Vagina (tissue), 2 donors: ENCODE measurements at regions not wholly inside any gene's neighbourhood (a gene's known extent, or its start where the extent isn't known, plus 50 kb on each side); places are given as distances from the start of the nearest gene placed in this dataset.

Experiments
- POLR2A ChIP-seq, 2 donors: fragments of 450-650 bp; IDR thresholded peaks; one replicate each; pipeline ENCODE4 v1.6.1; 2017; ENCODE audit warnings: antibody characterized with exemption in 2 of 2, mild to moderate bottlenecking in 2 of 2, moderate library complexity in 2 of 2
- POLR2AphosphoS5 ChIP-seq, 2 donors: sonication (generic); formaldehyde crosslinking; IDR thresholded peaks; one replicate each; pipeline ENCODE4 v1.9.0; 2017; ENCODE audit warnings: antibody characterized with exemption in 2 of 2, mild to moderate bottlenecking in 2 of 2, low read depth in 1 of 2; ENCODE audit not compliant: insufficient read depth in 1 of 2

DNA sequence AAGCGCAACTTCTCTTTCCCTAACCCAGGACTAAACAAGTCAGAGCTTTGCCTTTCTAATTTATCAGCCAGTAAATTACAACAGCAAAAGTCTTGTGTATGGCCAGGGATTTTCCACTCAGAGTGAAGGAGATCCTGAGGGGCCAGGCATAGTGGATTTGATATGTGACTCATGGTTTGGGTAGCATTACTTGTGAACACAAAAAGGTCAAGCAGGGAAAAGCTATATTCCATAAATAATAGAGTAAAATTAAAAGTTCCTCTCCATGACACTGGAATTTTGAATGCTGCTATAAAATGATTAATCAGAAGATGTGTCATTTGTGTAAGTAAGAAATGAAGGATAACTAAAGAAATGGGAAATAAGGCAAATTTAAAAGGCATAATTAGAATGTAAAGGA is 284.8 kb downstream of the HLX start:
- TF ChIP-seq POLR2A (IDR thresholded peaks at IDR 0.05) (no peak), POLR2AphosphoS5 (IDR thresholded peaks at IDR 0.05; ENCODE audit: insufficient read depth in 1 of 2, low read depth in 1 of 2) (no peak)
